ENCODE measurements at regions not wholly inside any gene's neighbourhood (a gene's known extent, or its start where the extent isn't known, plus 50 kb on each side); places are given as distances from the start of the nearest gene placed in this dataset.

- TF ChIP-seq CTCF (IDR thresholded peaks at IDR 0.05): no peak
Observed at GRCh38 chr2:15795426-15795825, 144.9 kb upstream of the MYCN start.

- TF ChIP-seq CTCF (IDR thresholded peaks at IDR 0.05): no peak
Observed at GRCh38 chr2:15796167-15796942, 144.0 kb upstream of the MYCN start.

GRCh38 chr2:15797231-15797938 is 143.0 kb upstream of the MYCN start:
- peak; percentile 14; the same call in 1 of the 2 replicates for TF ChIP-seq CTCF (IDR thresholded peaks at IDR 0.05)

GRCh38 chr2:15797939-15798281 is 142.4 kb upstream of the MYCN start:
- no peak for TF ChIP-seq CTCF (IDR thresholded peaks at IDR 0.05)

GRCh38 chr2:15798701-15799431 is 141.5 kb upstream of the MYCN start:
- TF ChIP-seq CTCF (IDR thresholded peaks at IDR 0.05): no peak

GRCh38 chr2:15799432-15799827 is 140.9 kb upstream of the MYCN start:
- TF ChIP-seq CTCF (IDR thresholded peaks at IDR 0.05): no peak

- TF ChIP-seq CTCF (IDR thresholded peaks at IDR 0.05): no peak
Observed at GRCh38 chr2:15800495-15801329, 139.6 kb upstream of the MYCN start.

Measured in LNCAP (cell line).